ENCODE measurements at regions not wholly inside any gene's neighbourhood (a gene's known extent, or its start where the extent isn't known, plus 50 kb on each side); places are given as distances from the start of the nearest gene placed in this dataset.

DNA sequence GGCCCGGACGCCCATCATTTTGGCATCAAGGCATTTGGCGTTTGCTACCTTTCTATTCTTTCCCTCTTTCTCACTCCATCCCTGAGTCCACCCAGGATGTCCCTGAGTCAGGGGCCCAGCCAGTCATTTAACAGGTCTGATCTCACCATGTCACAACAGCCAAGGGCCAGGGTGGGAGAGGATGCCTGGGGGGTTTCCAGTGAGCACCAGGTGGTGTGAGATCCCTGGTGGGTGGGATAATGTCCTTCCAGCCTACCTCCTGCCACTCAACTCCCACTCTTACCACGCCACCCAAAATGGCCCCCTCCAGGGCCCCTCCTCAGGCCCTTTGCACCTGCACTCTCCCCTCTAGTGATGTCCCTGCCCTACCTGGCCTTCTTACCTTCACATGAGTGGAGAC lies 310.8 kb downstream of the BCL11B start:
- intact Hi-C loops (cut with DNase I), result no loop called here
- ATAC-seq, result no peak
- no peak for DNase-seq (ENCODE audit: low spot score)

DNA sequence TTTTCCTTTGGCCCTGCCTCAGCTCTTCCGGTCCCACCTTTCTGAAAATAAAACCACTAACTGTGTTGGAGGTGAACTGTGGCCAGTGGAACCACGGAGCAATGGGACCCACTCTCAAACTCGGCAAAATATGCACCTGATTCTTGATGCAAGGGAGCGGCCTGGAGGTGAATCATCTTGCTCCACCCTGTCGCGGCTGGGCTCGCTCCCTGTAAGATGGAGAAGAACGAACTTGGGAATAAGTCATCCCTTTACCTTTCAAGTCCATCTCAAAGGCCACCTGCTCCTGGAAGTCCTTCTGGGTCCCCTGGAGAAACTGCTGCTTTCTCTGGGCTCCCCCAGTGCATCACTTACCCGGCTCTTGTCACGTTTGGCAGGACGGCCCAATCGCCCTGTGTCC lies 309.9 kb downstream of the BCL11B start:
- no peak for DNase-seq (ENCODE audit: low spot score)
- intact Hi-C loops (cut with DNase I), result no loop called here
- ATAC-seq, result no peak

- ATAC-seq, result no peak
- intact Hi-C loops (cut with DNase I), result no loop called here
- DNase-seq (ENCODE audit: low spot score), result no peak
Observed at GRCh38 chr14:98963610-98964009, 308.4 kb downstream of the BCL11B start.

DNA sequence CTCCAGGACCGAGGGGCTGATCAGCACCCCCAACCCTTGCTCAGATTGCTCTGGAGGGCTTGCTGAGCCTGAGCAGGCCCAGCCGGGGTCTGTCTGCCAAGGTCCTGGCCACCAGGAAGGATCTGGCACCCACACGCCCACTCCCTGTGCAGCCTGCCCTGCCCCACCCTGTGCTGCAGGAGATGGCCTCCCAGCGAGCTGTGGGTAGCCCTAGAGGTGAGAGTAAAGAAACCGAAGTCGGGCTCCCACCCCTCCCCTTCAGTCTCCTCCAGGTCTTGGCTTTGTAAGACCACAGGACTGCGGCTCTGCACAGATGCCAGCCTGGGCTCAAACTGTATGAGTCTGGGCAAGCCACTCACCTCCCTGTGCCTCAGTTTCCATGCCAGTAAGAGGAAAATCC lies 307.8 kb downstream of the BCL11B start:
- DNase-seq (ENCODE audit: low spot score) (no peak), ATAC-seq (no peak)
- intact Hi-C loops (cut with DNase I), result no loop called here

DNA sequence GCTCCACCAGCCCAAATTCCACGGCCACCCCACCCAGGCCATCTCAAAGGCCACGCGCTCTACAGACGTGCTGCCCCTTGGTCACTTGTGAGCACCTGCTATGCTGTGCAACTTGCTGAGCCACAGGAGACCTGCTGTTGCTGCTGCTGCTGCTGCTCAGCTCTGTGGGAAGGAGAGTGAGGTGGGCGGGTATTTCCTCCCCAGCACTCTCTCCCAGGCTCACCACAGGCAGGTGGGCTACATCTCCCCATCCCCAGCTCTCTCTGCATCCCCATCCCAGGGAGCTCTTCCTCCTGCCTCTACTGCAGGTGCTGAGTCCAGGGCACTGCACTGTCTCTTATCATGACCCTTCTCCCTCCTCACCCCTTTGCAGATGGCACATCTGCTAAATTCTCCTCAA lies 306.9 kb downstream of the BCL11B start:
- DNase-seq (ENCODE audit: low spot score), result no peak
- intact Hi-C loops (cut with DNase I), result no loop called here
- ATAC-seq, result no peak

GRCh38 chr14:98966016-98966415 lies 306.0 kb downstream of the BCL11B start:
- DNase-seq (ENCODE audit: low spot score) (no peak), ATAC-seq (no peak)
- intact Hi-C loops (cut with DNase I), result no loop called here

- intact Hi-C loops (cut with DNase I), result no loop called here
- DNase-seq (ENCODE audit: low spot score), result no peak
- ATAC-seq, result no peak
Observed at GRCh38 chr14:98966475-98967162, 305.4 kb downstream of the BCL11B start.

- DNase-seq (ENCODE audit: low spot score), result no peak
- no peak for ATAC-seq
- intact Hi-C loops (cut with DNase I), result no loop called here
Observed at GRCh38 chr14:98974113-98974512, 297.9 kb downstream of the BCL11B start.

DNA sequence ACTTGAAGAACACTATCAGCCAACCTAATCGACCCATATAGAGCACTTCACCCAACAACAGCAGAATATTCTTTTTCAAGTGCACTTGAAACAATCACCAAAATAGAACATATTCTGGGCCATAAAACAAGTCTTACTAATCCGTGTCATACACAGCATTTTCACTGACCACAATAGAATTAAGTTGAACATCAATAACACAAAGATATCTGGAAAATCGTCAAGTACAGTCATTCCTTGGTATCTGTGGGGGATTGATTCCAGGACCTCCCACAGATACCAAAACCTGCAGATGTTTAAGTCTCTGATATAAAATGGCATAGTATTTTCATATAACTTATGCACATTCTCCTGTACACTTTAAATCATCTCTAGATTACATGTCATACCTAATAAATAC lies 295.7 kb downstream of the BCL11B start:
- ATAC-seq (no peak), DNase-seq (ENCODE audit: low spot score) (no peak)
- intact Hi-C loops (cut with DNase I), result no loop called here

- DNase-seq (ENCODE audit: low spot score) (no peak), ATAC-seq (no peak)
- intact Hi-C loops (cut with DNase I), result no loop called here
Observed at GRCh38 chr14:98977451-98977850, 294.5 kb downstream of the BCL11B start.

DNA sequence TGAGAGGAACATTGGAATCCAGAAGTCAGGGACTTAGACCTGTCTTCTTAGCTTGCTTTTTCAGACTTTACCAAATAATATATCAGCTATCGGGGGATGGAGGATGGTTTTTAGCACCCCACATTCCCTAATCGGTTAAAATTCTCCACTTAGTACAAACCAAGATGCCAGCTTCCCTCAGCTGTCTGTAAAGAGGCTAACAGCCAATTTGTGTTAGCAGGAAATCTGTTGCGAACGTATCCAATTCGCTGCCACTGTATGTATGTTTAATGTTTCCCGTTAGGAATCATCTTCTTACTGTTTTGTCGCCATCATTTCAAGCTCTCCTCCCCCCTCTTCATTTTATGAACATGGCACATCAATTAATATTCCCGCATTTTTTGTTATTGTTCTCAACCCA lies 289.0 kb downstream of the BCL11B start:
- intact Hi-C loops (cut with DNase I), result no loop called here
- no peak for DNase-seq (ENCODE audit: low spot score)
- ATAC-seq, result no peak

DNA sequence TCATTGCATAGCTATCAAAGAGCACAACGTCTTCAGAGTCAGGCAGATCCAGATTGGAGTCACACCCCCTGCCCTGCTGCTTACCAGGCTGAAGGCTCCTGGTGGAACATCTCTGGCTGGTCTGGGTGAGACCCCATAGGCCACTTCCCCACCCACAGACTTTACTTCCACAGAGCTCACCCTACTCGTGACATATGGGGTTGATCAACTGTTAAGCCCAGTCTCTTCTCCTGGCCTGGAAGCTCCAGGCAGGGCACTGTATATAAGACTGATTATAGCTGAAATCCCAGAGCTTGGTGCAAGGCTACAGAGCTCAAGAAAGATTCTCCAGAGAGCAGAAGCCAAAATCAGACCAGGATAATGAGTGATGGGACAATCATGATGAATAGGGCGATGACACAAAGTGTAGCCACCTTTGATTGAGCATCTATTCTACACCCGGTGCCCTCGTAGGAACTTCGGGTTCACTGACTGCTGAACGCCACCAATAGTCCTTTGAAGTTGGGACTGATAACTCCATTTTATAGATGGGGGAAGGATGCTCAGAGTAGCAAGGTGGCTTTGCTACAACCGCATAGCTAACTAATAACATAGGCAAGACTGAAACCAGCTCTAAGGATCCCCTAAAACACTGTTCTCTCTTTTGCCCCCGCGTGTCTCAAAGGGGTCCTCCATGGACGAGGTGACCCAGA lies 287.8 kb downstream of the BCL11B start:
- DNase-seq (ENCODE audit: low spot score) (no peak), ATAC-seq (no peak)
- intact Hi-C loops (cut with DNase I), result no loop called here

- intact Hi-C loops (cut with DNase I), result no loop called here
- no peak for DNase-seq (ENCODE audit: low spot score)
- ATAC-seq, result no peak
Observed at GRCh38 chr14:98984719-98985041, 287.3 kb downstream of the BCL11B start.

GRCh38 chr14:98993818-98994217 lies 278.2 kb downstream of the BCL11B start:
- ATAC-seq (no peak), DNase-seq (ENCODE audit: low spot score) (no peak)
- intact Hi-C loops (cut with DNase I), result no loop called here

DNA sequence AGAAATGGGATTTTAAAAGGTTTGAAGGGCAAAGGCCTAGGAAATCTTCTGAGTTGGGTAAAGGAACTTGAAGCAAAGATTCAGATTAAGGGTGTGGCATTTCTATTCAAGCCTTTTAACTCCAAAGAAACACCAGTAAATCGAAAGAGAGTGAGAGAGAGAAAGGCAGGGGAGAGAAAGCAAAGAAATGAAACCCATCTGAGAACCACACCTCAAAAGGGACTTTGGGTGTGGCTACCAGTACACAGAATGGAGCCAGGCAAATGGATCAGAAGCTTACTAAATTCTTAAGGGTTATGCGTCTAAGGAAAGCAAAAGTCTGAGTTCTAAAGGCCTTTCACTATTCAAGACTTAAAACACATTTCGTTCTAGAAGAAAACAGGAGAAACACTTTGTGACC lies 277.4 kb downstream of the BCL11B start:
- DNase-seq (ENCODE audit: low spot score) (no peak), ATAC-seq (no peak)
- intact Hi-C loops (cut with DNase I), result no loop called here

DNA sequence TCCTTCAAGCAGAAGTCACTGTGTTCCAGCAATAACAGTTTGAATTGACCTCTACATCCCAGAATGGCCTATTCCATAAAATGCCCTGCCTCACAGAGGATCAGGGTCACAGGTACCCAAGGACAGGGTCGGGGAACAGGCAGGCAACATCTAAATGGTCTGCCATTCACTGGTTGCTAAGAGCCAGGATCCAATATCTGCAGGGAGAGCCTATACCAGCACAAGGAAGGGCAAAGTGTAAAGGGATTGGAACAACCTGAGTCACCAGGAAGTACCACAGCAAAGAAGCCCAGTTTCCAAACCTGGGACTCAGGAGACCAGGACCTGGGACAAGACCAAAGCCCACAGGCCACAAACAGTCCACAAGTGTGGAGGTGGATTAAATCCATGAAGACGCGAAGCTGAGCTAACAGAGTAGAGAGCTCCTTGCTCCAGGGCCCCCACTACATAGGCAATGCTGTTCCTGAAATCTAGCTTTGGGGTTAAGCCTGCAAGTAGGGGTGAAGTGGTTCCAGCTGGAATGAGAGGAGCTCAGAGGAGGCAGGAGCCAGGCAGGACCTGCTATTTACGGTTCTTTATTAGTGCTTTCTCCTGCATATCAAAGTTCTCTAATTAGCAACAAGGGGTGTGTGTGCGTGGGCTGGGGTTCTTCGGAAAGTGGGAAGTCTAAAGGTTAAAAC lies 274.3 kb downstream of the BCL11B start:
- no peak for DNase-seq (ENCODE audit: low spot score)
- intact Hi-C loops (cut with DNase I), result no loop called here
- ATAC-seq, result no peak

GRCh38 chr14:98999345-98999744 lies 272.7 kb downstream of the BCL11B start:
- ATAC-seq (no peak), DNase-seq (ENCODE audit: low spot score) (no peak)
- intact Hi-C loops (cut with DNase I), result no loop called here

DNA sequence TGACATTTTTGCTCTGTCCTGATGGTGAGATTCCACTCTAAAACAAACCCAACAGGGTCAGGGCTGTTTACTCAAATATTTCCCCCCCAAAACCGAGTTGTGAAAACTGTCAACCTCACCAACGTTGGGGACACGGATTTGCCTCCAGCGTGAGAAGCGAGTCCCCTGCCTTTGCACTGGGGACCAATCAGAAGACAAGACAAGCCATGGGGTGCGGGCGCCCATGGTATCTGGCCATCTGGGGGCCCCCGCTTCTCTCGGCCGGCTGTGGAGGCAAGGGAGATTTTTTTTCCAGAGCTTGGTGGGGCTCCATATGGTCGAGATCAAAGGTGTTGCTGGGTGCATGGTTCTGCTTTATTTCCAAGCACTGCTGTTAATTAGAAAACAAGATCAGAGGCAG lies 272.1 kb downstream of the BCL11B start:
- ATAC-seq, result no peak
- no peak for DNase-seq (ENCODE audit: low spot score)
- intact Hi-C loops (cut with DNase I), result no loop called here

GRCh38 chr14:99001241-99001640 lies 270.8 kb downstream of the BCL11B start:
- DNase-seq (ENCODE audit: low spot score) (no peak), ATAC-seq (no peak)
- intact Hi-C loops (cut with DNase I), result no loop called here

- intact Hi-C loops (cut with DNase I), result no loop called here
- ATAC-seq (no peak), DNase-seq (ENCODE audit: low spot score) (no peak)
Observed at GRCh38 chr14:99003646-99004045, 268.4 kb downstream of the BCL11B start.

DNA sequence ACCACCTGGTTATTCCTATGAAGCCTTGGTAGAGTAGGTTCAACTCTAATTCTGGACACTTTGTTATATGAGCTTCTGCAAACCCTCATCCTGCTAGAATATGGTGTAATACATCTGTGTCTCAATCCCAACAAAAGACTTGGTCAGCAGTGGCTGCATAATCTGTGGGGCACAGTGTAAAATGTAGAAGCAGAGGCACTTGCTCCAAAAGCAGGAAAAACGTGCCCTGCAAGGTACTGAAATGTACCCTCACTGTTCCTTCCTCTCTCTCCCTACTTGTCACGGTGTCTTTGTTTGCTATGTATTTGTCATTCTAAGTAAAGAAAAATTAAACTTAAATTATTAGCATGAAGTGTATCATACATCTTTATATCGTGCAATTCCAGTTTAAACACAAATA lies 267.9 kb downstream of the BCL11B start:
- intact Hi-C loops (cut with DNase I), result no loop called here
- no peak for DNase-seq (ENCODE audit: low spot score)
- no peak for ATAC-seq
